ENCODE measurements at regions not wholly inside any gene's neighbourhood (a gene's known extent, or its start where the extent isn't known, plus 50 kb on each side); places are given as distances from the start of the nearest gene placed in this dataset.

DNA sequence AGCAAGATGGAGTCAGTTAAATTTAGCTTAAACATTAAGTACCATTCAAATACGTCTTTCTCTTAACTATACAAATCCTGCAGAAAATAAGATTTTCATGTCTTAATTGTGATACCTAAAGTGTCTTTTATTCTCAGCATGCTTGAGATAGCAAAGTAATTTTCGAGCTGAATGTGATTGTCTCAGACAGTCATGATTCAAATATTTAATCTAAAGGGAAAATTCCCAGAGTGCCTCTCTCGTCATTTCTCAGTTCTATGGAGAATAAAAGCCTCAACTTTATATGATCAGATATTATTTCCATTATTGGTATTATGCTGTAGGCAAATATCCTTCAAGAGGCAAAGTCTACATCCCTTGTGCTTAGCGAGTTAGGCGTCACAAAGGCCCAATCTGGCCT lies 589.9 kb downstream of the TAFA4 start:
- no peaks in the 10 kb centered on the region for H4K20me1 ChIP-seq (ENCODE audit: insufficient read depth)
- DNase-seq, result no peak
- 7% methylated on average over 5 of the region's 5 CpGs for WGBS (ENCODE audit: low lambda C conversion rate)

More for the DNA sequence above, 589.9 kb downstream of the TAFA4 start:
- Histone ChIP-seq H3K36me3 (replicated peaks in 1 of 2; ENCODE audit: control insufficient read depth in 1 of 2, insufficient read depth in 2 of 2, low read length in 1 of 2) (no peaks in the 10 kb centered on the region), H2AFZ (ENCODE audit: low read depth) (no peak overlapping the region), H3K27ac (ENCODE audit: low read depth in 2 of 2, low read length in 1 of 2) (no peak overlapping the region), H3K9me2 (no peaks in the 10 kb centered on the region), H3K27me3 (ENCODE audit: insufficient read depth) (no peaks in the 10 kb centered on the region), H3K9ac (no peak overlapping the region), H3K4me3 (ENCODE audit: low read depth in 2 of 2, low read length in 1 of 2) (no peak overlapping the region), H3K4me2 (no peak overlapping the region), H3K79me2 (ENCODE audit: insufficient read depth) (no peaks in the 10 kb centered on the region), H3K9me3 (no peaks in the 10 kb centered on the region), H3F3A (replicated peaks; ENCODE audit: insufficient read depth) (no peaks in the 10 kb centered on the region), H3K4me1 (ENCODE audit: control insufficient read depth in 1 of 2, insufficient read depth in 2 of 2, low read depth in 1 of 2, low read length in 1 of 2) (no peaks in the 10 kb centered on the region)
- no peak for TF ChIP-seq EP300 (IDR thresholded peaks at IDR 0.05; ENCODE audit: borderline replicate concordance in 1 of 2, low read depth in 1 of 2, low read length in 1 of 2)
- TF ChIP-seq FOXM1 (IDR thresholded peaks at IDR 0.05; ENCODE audit: low read depth), result no peak
- TF ChIP-seq, protein P1, sequence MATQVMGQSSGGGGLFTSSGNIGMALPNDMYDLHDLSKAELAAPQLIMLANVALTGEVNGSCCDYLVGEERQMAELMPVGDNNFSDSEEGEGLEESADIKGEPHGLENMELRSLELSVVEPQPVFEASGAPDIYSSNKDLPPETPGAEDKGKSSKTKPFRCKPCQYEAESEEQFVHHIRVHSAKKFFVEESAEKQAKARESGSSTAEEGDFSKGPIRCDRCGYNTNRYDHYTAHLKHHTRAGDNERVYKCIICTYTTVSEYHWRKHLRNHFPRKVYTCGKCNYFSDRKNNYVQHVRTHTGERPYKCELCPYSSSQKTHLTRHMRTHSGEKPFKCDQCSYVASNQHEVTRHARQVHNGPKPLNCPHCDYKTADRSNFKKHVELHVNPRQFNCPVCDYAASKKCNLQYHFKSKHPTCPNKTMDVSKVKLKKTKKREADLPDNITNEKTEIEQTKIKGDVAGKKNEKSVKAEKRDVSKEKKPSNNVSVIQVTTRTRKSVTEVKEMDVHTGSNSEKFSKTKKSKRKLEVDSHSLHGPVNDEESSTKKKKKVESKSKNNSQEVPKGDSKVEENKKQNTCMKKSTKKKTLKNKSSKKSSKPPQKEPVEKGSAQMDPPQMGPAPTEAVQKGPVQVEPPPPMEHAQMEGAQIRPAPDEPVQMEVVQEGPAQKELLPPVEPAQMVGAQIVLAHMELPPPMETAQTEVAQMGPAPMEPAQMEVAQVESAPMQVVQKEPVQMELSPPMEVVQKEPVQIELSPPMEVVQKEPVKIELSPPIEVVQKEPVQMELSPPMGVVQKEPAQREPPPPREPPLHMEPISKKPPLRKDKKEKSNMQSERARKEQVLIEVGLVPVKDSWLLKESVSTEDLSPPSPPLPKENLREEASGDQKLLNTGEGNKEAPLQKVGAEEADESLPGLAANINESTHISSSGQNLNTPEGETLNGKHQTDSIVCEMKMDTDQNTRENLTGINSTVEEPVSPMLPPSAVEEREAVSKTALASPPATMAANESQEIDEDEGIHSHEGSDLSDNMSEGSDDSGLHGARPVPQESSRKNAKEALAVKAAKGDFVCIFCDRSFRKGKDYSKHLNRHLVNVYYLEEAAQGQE (IDR thresholded peaks at IDR 0.05; ENCODE audit: low read depth, low read length), result no peak
- TF ChIP-seq USF1 (IDR thresholded peaks at IDR 0.05; ENCODE audit: borderline replicate concordance, low read depth), result no peak
- TF ChIP-seq EZH2phosphoT487 (IDR thresholded peaks at IDR 0.05; ENCODE audit: borderline replicate concordance, low read depth), result no peak
- TF ChIP-seq YY1 (IDR thresholded peaks at IDR 0.05; ENCODE audit: low read depth), result no peak
- TF ChIP-seq RAD21 (IDR thresholded peaks at IDR 0.05; ENCODE audit: low read length), result no peak
- no peak for TF ChIP-seq CHD2 (IDR thresholded peaks at IDR 0.05; ENCODE audit: low read length, partially characterized antibody)
- TF ChIP-seq FOSL2 (IDR thresholded peaks at IDR 0.05; ENCODE audit: borderline replicate concordance, low read depth), result no peak
- no peak for TF ChIP-seq NRF1 (IDR thresholded peaks at IDR 0.05; ENCODE audit: low read depth, low read length)
- TF ChIP-seq TCF12 (IDR thresholded peaks at IDR 0.05), result no peak
- no peak for TF ChIP-seq FOXJ3 (CRISPR knock-in tag; IDR thresholded peaks at IDR 0.05)
- TF ChIP-seq MEF2A (IDR thresholded peaks at IDR 0.05; ENCODE audit: borderline replicate concordance, low read depth), result no peak
- no peak for TF ChIP-seq POLR2AphosphoS5 (IDR thresholded peaks at IDR 0.05; ENCODE audit: low read depth, low read length)
- no peak for TF ChIP-seq CTCF (IDR thresholded peaks at IDR 0.05)
- TF ChIP-seq, protein P2, sequence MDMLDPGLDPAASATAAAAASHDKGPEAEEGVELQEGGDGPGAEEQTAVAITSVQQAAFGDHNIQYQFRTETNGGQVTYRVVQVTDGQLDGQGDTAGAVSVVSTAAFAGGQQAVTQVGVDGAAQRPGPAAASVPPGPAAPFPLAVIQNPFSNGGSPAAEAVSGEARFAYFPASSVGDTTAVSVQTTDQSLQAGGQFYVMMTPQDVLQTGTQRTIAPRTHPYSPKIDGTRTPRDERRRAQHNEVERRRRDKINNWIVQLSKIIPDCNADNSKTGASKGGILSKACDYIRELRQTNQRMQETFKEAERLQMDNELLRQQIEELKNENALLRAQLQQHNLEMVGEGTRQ (IDR thresholded peaks at IDR 0.05; ENCODE audit: borderline replicate concordance, low read depth, low read length), result no peak
- TF ChIP-seq PBX3 (IDR thresholded peaks at IDR 0.05), result no peak
- no peak for TF ChIP-seq ZBTB33 (IDR thresholded peaks at IDR 0.05; ENCODE audit: borderline replicate concordance, low read depth)
- TF ChIP-seq NFIC (IDR thresholded peaks at IDR 0.05; ENCODE audit: borderline replicate concordance), result no peak
- ChIA-PET CTCF (no interaction called here), POLR2A (no interaction called here)
